ENCODE measurements at regions not wholly inside any gene's neighbourhood (a gene's known extent, or its start where the extent isn't known, plus 50 kb on each side); places are given as distances from the start of the nearest gene placed in this dataset.

DNA sequence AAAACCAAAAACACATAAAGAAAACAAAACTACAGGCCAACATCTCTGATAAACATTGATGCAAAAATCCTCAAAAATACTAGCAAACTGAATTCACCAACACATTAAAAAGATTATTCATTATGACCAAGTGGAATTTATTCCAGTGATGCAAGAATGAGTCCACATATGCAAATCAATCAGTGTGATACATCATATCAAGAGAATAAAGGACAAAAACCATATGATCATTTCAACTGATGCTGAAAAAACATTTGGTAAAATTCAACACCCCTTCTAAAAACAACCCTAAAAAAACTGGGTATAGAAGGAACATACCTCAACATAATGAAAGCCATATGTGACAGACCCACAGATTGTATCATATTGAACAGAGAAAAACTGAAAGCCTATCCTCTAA, 265.6 kb upstream of the DCBLD2 start:
- no peak for DNase-seq (ENCODE audit: low read depth, low spot score)
- no peak overlapping the region for H3K27ac ChIP-seq

- H3K27ac ChIP-seq = no peak overlapping the region
- DNase-seq (ENCODE audit: low read depth, low spot score) = no peak
Measured at GRCh38 chr3:99163314-99163713, 261.8 kb upstream of the DCBLD2 start.

DNA sequence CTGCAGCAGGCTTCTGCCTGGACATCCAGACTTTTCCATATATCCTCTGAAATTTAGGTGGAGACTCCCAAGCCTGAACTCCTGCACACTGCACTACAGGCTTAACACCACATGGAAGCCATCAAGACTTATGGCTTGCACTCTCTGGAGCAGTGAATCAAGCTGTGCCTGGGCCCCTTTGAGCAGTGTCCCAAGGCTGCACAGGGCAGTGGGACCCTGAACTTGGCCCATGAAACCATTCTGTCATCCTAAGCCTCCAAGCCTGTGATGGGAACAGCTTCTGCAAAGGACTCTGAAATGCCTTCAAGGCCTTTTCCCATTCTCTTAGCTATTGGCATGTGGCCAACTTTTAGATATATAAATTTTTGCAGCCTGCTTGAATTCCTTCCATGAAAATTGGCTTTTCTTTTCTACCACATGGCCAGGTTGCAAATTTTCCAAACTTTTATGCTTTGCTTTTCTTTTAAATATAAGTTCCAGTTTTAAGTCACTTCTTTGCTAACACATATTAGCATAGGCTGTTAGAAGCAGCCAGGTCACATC, 257.8 kb upstream of the DCBLD2 start:
- no peak overlapping the region for H3K27ac ChIP-seq
- DNase-seq (ENCODE audit: low read depth, low spot score) = no peak

DNA sequence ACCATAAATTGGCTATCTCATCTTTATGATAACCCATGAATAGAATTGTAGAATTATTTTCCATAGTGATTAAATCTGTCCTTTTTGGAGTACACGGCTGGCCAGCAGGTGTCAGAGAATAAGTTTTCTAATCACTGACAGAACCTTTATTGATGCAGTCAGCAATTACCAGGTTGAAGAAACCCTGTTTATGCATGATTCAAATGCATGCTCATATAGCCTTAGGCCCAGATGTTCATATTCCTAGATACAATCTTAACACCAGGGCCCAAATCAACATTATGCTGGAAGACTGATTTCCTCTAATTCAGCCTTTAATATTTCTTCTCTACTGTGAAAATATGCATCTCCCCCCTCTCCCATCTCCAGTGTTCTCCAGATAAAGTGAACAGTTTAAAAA, 243.5 kb upstream of the DCBLD2 start:
- H3K27ac ChIP-seq = no peak overlapping the region
- DNase-seq (ENCODE audit: low read depth, low spot score) = no peak

DNA sequence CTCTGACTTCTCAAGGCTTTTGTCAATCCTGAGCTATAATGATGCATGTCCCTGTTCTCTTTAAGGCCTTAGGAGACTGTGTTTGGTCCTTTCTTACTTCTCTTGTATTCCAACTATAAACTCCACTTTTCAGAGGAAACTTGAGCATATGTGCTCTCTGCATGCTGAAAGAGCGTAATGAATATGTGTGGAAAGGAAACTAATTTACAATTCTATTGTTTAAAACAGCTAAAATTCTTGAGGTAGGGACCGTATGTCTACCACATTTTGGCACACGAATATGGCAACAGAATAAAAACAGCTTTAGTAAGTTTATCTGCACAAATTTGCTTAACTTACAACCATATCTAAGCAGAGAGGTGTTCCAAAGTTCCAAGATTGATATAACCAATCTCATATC, 242.0 kb upstream of the DCBLD2 start:
- no peak for DNase-seq (ENCODE audit: low read depth, low spot score)
- H3K27ac ChIP-seq = no peak overlapping the region

GRCh38 chr3:99134986-99135385, 233.5 kb upstream of the DCBLD2 start:
- H3K27ac ChIP-seq = no peak overlapping the region
- no peak for DNase-seq (ENCODE audit: low read depth, low spot score)

DNA sequence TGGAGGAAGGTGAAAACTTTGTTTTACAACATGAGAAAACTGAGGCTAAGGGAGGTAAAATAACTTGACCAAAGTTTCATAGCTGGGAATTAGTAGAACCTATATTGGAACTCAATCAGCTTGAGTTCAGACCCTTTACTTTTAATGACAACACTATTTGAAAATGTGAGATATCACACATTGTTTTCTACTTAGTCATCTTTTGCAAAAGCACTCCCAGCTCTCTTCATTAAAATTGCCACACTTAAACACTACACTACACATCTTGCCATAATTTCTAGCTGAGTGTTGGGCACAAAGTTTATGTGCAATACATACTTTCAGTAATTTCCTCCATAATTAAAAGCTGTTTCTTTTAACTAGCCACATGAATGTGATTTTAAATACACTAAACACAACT, 230.4 kb upstream of the DCBLD2 start:
- no peak for DNase-seq (ENCODE audit: low read depth, low spot score)
- H3K27ac ChIP-seq = no peak overlapping the region

DNA sequence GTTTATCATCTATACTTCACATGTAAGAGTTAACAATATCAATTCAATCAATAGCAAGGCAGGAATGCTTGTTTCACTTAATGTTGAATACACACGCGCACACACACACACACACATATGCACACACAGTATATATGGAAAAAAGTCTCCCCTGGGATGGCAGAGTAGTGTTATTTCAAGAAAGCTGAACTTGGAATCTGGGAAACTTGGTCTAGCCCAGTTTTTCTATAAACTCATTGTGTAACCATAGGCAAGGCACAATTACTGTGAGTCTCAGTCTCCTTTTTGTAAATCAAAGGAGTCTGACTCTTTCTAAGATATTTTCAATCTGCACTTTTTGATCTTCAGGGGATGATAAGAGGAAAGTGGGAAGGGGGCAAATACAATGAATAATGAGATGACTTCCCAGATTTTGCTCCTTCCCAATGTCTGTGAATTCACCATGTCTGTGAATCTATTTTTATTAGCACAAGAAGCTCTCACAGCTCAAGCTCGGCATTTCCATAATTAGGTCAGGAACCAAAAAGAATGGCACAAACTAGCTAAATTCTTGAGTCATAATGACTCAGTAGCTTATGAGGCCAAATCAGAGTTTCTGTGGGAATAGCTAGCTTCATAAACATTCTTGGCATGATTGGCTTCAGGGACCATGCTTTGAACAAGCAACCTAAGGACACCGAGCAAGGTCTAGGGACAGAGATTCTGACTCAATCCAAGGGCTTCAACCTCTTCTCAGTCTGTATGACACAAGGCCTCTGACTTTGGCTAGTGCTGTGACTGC, 227.4 kb upstream of the DCBLD2 start:
- H3K27ac ChIP-seq = peak overlapping the region; percentile 68

DNA sequence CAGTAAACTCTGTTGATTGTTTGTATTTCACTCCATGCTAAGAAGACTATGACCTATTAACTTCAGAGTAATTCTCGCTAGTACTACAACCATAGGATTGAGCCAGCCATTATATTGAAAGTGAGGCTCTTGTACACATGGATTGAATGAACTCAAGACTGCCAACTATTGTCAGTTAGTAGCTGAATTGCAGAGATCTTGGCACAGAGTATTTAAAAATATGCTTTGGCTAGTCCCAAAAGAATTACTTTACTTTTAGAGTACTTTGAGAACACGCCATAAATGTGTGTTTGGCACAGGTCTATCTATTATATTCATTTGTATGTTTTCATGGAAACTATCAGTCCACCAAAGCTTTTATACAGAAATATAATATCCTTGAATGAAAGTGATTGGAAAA, 226.7 kb upstream of the DCBLD2 start:
- no peak for DNase-seq (ENCODE audit: low read depth, low spot score)
- peak overlapping the region; percentile 68 for H3K27ac ChIP-seq

More for the DNA sequence above, 227.4 kb upstream of the DCBLD2 start:
- DNase-seq (ENCODE audit: low read depth, low spot score) = peak; percentile 90

DNA sequence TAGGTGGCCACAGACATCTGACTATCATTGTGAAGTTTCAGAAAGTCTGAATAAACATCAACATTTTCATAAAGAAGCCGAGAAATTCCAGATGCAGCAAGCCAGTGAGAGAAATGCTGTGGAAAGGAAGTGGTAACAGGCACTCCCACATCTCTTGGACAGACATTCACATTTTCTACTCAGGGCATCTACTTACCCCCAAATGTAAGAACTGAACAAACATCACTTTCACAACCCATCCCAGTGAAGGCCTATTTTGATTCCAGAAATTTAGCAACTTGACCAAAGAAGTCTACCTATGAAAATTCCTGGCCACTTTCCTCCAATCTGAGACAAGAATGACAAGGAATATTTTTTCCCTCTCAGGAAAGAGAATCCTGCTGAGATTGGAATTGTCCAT, 224.8 kb upstream of the DCBLD2 start:
- DNase-seq (ENCODE audit: low read depth, low spot score) = no peak
- no peak overlapping the region for H3K27ac ChIP-seq

- no peak overlapping the region for H3K27ac ChIP-seq
- no peak for DNase-seq (ENCODE audit: low read depth, low spot score)
Measured at GRCh38 chr3:99119385-99119784, 217.9 kb upstream of the DCBLD2 start.

DNA sequence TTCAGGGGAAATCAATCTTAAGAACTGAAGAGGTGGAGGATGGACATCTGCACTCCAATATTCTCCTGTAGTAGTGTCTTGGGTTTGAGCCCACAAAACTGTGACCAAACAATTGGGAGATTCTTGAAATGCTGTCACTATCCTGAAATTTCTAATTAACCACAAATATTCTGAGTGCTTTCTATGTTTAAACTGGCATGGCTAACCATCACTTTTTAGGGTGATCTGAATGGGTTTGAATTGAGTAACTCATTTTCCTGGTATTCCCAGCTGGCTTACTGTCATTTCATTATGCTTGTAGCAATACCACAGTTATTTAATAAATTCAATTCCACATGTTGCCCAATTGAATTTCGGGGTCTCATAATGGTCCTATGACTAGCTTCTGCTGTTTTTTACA, 216.9 kb upstream of the DCBLD2 start:
- DNase-seq (ENCODE audit: low read depth, low spot score) = no peak
- no peak overlapping the region for H3K27ac ChIP-seq

DNA sequence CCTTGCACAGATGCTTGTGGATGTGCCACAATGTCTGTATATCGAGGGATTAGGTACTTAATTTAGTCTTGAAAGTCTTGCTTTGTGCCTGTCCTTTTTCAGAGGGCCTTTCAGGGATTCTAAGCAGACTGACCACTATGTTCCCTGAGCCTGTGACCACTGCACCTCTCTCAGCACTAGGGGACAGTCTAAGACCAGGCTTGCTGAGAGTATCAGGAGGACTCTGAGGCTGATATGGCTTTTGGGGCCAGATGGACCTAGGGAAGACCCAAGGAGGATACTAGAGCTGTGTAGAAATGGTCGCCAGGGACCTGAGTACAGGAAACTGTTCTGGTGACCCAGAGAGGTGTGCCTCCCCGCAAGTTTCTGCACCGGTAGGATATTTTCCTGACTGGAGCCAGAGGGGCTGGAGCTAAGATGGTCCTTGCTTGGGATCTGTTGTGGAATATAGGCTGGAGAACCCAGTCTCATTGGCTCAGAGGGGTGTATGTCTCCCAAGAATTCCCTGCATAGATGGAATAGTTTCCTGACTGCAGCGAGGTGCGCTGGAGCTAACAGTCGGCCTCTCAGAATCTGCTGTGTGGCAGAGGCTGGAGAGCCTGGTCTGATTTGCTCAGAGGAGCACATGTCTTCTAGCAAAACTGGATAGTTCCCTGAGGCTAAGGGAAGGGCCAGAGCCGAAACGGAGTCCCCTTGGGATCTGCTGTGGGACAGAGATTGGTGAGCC, 213.2 kb upstream of the DCBLD2 start:
- H3K27ac ChIP-seq = no peak overlapping the region
- DNase-seq (ENCODE audit: low read depth, low spot score) = no peak

DNA sequence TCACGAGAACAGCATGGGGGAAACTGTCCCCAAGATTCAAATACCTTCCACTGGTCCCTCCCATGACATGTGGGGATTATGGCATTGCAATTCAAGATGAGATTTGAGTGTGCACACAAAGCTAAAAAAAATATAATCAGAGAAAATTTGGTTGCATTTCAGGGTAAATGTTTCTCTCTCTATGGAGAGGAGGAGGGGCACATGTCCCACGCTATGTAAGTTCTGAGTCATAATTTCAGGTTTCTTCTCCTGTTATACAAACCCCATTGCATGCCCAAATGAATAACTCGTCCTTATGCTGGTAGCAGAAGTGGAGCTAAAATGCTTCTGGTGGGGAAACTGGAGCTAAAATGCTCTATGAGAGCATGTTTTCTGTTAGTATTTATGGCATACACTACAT, 209.7 kb upstream of the DCBLD2 start:
- no peak overlapping the region for H3K27ac ChIP-seq
- no peak for DNase-seq (ENCODE audit: low read depth, low spot score)

GRCh38 chr3:99110401-99110800, 208.9 kb upstream of the DCBLD2 start:
- DNase-seq (ENCODE audit: low read depth, low spot score) = no peak
- H3K27ac ChIP-seq = no peak overlapping the region

GRCh38 chr3:99108508-99108907, 207.0 kb upstream of the DCBLD2 start:
- no peak overlapping the region for H3K27ac ChIP-seq
- peak; percentile 74 for DNase-seq (ENCODE audit: low read depth, low spot score)

GRCh38 chr3:99094606-99095005, 193.1 kb upstream of the DCBLD2 start:
- DNase-seq (ENCODE audit: low read depth, low spot score) = no peak
- H3K27ac ChIP-seq = no peak overlapping the region

GRCh38 chr3:99087277-99087676, 185.8 kb upstream of the DCBLD2 start:
- no peak overlapping the region for H3K27ac ChIP-seq

DNA sequence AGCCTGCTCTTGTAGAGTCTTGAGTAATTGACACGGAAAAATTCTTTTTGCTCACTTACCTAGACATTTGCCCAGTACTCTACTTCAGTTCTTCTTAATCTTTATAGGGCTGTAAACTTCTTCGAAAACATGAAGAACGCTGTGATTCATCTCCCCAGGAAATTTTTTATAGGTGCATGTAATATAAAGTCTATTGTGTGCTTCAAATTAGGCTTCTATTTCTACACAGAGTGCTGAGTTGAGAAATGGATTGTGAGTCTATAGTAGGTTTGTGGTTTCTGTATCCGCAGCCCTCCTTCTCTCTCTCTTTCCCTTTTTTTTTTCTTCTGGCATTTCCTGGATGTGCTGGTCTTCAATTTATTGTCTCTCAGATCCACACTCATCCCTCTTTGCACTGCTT, 183.3 kb upstream of the DCBLD2 start:
- peak; percentile 64 for DNase-seq (ENCODE audit: low read depth, low spot score)
- H3K27ac ChIP-seq = peak overlapping the region; percentile 13

More at GRCh38 chr3:99087277-99087676, 185.8 kb upstream of the DCBLD2 start:
- no peak for DNase-seq (ENCODE audit: low read depth, low spot score)

- DNase-seq (ENCODE audit: low read depth, low spot score) = no peak
- H3K27ac ChIP-seq = peak overlapping the region; percentile 13
Measured at GRCh38 chr3:99084156-99084555, 182.7 kb upstream of the DCBLD2 start.

DNA sequence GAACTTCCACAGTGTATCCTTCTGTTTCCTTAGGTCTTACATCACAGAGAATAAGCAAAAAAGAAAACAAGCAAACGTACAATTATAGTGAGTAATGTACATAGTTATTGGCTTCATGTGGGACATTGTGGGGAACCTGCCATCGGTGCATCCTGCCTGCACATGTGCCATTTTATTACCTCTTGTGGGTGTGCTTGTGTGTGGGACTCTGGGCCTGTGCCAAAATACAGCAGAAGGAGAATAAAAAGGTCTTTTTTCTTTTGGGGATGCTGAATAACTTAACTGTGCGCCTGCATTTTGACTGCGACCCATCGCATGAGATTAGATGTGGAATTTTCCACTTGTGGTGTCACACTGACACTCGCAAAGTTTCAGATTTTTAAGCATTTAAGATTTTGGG, 169.6 kb upstream of the DCBLD2 start:
- no peak for DNase-seq (ENCODE audit: low read depth, low spot score)

More for the DNA sequence above, 169.6 kb upstream of the DCBLD2 start:
- no peak overlapping the region for H3K27ac ChIP-seq

All from epithelial cell of prostate (primary cell).